Ectodermal cell (in vitro differentiated cells): ENCODE measurements at regions not wholly inside any gene's neighbourhood (a gene's known extent, or its start where the extent isn't known, plus 50 kb on each side); places are given as distances from the start of the nearest gene placed in this dataset.

Source experiments
- H3K27ac ChIP-seq: 2 replicates; pipeline ENCODE4 v1.7.0; 2013; ENCODE audit warnings: mild to moderate bottlenecking, low read depth, low read length; ENCODE audit not compliant: insufficient read depth, poor library complexity, severe bottlenecking
- H3K27me3 ChIP-seq: 2 replicates; pipeline ENCODE4 v1.7.0; 2013; ENCODE audit warnings: mild to moderate bottlenecking, low read length; ENCODE audit not compliant: insufficient read depth, control insufficient read depth, poor library complexity, severe bottlenecking
- H3K36me3 ChIP-seq: one replicate; pipeline ENCODE4 v1.7.0; 2013; ENCODE audit warnings: low read length; ENCODE audit not compliant: control insufficient read depth, insufficient read depth
- H3K4me1 ChIP-seq: one replicate; pipeline ENCODE4 v1.7.0; 2013; ENCODE audit warnings: low read length; ENCODE audit not compliant: control insufficient read depth, insufficient read depth
- H3K4me3 ChIP-seq: 2 replicates; pipeline ENCODE4 v1.7.0; 2013; ENCODE audit warnings: low read depth, low read length, control low read depth; ENCODE audit not compliant: insufficient read depth
- H3K9me3 ChIP-seq: 2 replicates; pipeline ENCODE4 v1.7.0; 2013; ENCODE audit warnings: mild to moderate bottlenecking, low read length, moderate library complexity; ENCODE audit not compliant: control insufficient read depth
- WGBS, 2 experiments: methylation state at CpG; one replicate each; pipeline ENCODE4 v1.1.7; 2013; ENCODE audit warnings: missing lambda C conversion rate in 2 of 2; 5-methylcytosine and 5-hydroxymethylcytosine counted together

GRCh38 chr10:59006511-59007306 is 169.7 kb upstream of the PHYHIPL start:
- Histone ChIP-seq H3K4me1 (peaks cover 7% of the 10 kb centered on the region), H3K9me3 (no peaks in the 10 kb centered on the region), H3K27ac (no peak overlapping the region), H3K4me3 (no peak overlapping the region), H3K27me3 (no peaks in the 10 kb centered on the region), H3K36me3 (no peaks in the 10 kb centered on the region)
- 84 to 96% methylated on average over 3 to 4 of the region's 4 CpGs for WGBS, 2 experiments

GRCh38 chr10:59007307-59008025 is 169.0 kb upstream of the PHYHIPL start:
- Histone ChIP-seq H3K9me3 (no peaks in the 10 kb centered on the region), H3K27me3 (no peaks in the 10 kb centered on the region), H3K4me1 (peaks cover 7% of the 10 kb centered on the region), H3K27ac (no peak overlapping the region), H3K4me3 (no peak overlapping the region), H3K36me3 (no peaks in the 10 kb centered on the region)
- WGBS, 2 experiments = 89 to 91% methylated on average over 3 of the region's 3 CpGs

GRCh38 chr10:59008452-59008851 is 168.0 kb upstream of the PHYHIPL start:
- Histone ChIP-seq H3K27me3 (no peaks in the 10 kb centered on the region), H3K9me3 (no peaks in the 10 kb centered on the region), H3K4me1 (peaks cover 7% of the 10 kb centered on the region), H3K4me3 (no peak overlapping the region), H3K36me3 (no peaks in the 10 kb centered on the region), H3K27ac (no peak overlapping the region)
- 69 to 80% methylated on average over 1 of the region's 1 CpG for WGBS, 2 experiments

GRCh38 chr10:59011972-59012632 is 164.3 kb upstream of the PHYHIPL start:
- H3K27me3 ChIP-seq = no peaks in the 10 kb centered on the region
- H3K27ac ChIP-seq = no peak overlapping the region
- H3K4me3 ChIP-seq = no peak overlapping the region
- WGBS, 2 experiments = 93% methylated on average over 5 of the region's 7 CpGs
- H3K36me3 ChIP-seq = no peaks in the 10 kb centered on the region
- no peaks in the 10 kb centered on the region for H3K9me3 ChIP-seq
- peaks cover 7% of the 10 kb centered on the region for H3K4me1 ChIP-seq

- H3K36me3 ChIP-seq = no peaks in the 10 kb centered on the region
- peaks cover 7% of the 10 kb centered on the region for H3K4me1 ChIP-seq
- H3K4me3 ChIP-seq = no peak overlapping the region
- no peak overlapping the region for H3K27ac ChIP-seq
- 69 to 79% methylated on average over 3 of the region's 3 CpGs for WGBS, 2 experiments
- no peaks in the 10 kb centered on the region for H3K9me3 ChIP-seq
- no peaks in the 10 kb centered on the region for H3K27me3 ChIP-seq
These were observed 163.6 kb upstream of the PHYHIPL start for GRCh38 chr10:59012839-59013238.

- Histone ChIP-seq H3K4me3 (no peak overlapping the region), H3K4me1 (no peaks in the 10 kb centered on the region), H3K9me3 (no peaks in the 10 kb centered on the region), H3K27ac (no peak overlapping the region), H3K36me3 (no peaks in the 10 kb centered on the region), H3K27me3 (no peaks in the 10 kb centered on the region)
- WGBS, 2 experiments = 81 to 87% methylated on average over 4 of the region's 4 CpGs
These were observed 160.4 kb upstream of the PHYHIPL start for GRCh38 chr10:59016043-59016442.

GRCh38 chr10:59018977-59019376 is 157.5 kb upstream of the PHYHIPL start:
- WGBS, 2 experiments = 89 to 94% methylated on average over 4 to 5 of the region's 5 CpGs
- H3K27me3 ChIP-seq = no peaks in the 10 kb centered on the region
- no peak overlapping the region for H3K4me3 ChIP-seq

GRCh38 chr10:59019603-59020002 is 156.8 kb upstream of the PHYHIPL start:
- Histone ChIP-seq H3K27ac (no peak overlapping the region), H3K4me1 (no peaks in the 10 kb centered on the region), H3K9me3 (no peaks in the 10 kb centered on the region), H3K27me3 (no peaks in the 10 kb centered on the region), H3K4me3 (no peak overlapping the region), H3K36me3 (no peaks in the 10 kb centered on the region)
- WGBS, 2 experiments = 45 to 54% methylated on average over 2 to 3 of the region's 3 CpGs

More at GRCh38 chr10:59018977-59019376, 157.5 kb upstream of the PHYHIPL start:
- no peaks in the 10 kb centered on the region for H3K9me3 ChIP-seq
- H3K36me3 ChIP-seq = no peaks in the 10 kb centered on the region
- H3K4me1 ChIP-seq = no peaks in the 10 kb centered on the region
- no peak overlapping the region for H3K27ac ChIP-seq

- Histone ChIP-seq H3K36me3 (no peaks in the 10 kb centered on the region), H3K27ac (no peak overlapping the region), H3K4me1 (no peaks in the 10 kb centered on the region), H3K9me3 (no peaks in the 10 kb centered on the region), H3K4me3 (no peak overlapping the region), H3K27me3 (no peaks in the 10 kb centered on the region)
- WGBS, 2 experiments = 89 to 90% methylated on average over 3 to 4 of the region's 4 CpGs
These were observed 155.9 kb upstream of the PHYHIPL start for GRCh38 chr10:59020502-59020901.
